GM23338 (cell line): ENCODE measurements at regions not wholly inside any gene's neighbourhood (a gene's known extent, or its start where the extent isn't known, plus 50 kb on each side); places are given as distances from the start of the nearest gene placed in this dataset.

Experiments
- ATAC-seq: fragments of 200-7000 bp; cut with Tn5 transposase; 3 replicates; pipeline ENCODE4 v1.9.1; 2020
- DNase-seq: peaks from one replicate; pipeline ENCODE4 v3.0.0-alpha.2; 2015; ENCODE audit warnings: low spot score
- H2AFZ ChIP-seq: fragments of 200-600 bp; sonication (generic); 2 replicates; pipeline ENCODE4 v1.8.0; 2016; ENCODE audit warnings: antibody characterized with exemption, mild to moderate bottlenecking, moderate library complexity
- H3F3A ChIP-seq: fragments of 200-600 bp; sonication (generic); replicated peaks from 2 replicates; pipeline ENCODE4 v1.8.0; 2017; ENCODE audit warnings: antibody characterized with exemption, mixed run types, low read depth
- H3K27ac ChIP-seq: fragments of 200-600 bp; sonication (generic); 2 replicates; pipeline ENCODE4 v1.6.1; 2016; ENCODE audit warnings: low read depth
- H3K27me3 ChIP-seq: fragments of 200-600 bp; sonication (generic); 2 replicates; pipeline ENCODE4 v1.8.0; 2016; ENCODE audit warnings: mild to moderate bottlenecking, mixed run types, moderate library complexity; ENCODE audit not compliant: insufficient read depth
- H3K36me3 ChIP-seq: fragments of 200-600 bp; sonication (generic); 2 replicates; pipeline ENCODE4 v1.8.0; 2016; ENCODE audit warnings: mild to moderate bottlenecking; ENCODE audit not compliant: insufficient read depth
- H3K4me1 ChIP-seq: fragments of 200-600 bp; sonication (generic); 2 replicates; pipeline ENCODE4 v1.8.0; 2016; ENCODE audit warnings: mild to moderate bottlenecking, moderate library complexity; ENCODE audit not compliant: insufficient read depth
- H3K4me2 ChIP-seq: fragments of 200-600 bp; sonication (generic); 2 replicates; pipeline ENCODE4 v1.7.1; 2017; ENCODE audit warnings: mixed run types
- H3K4me3 ChIP-seq: fragments of 200-600 bp; sonication (generic); 2 replicates; pipeline ENCODE4 v1.6.1; 2016; ENCODE audit warnings: mixed run types
- H3K79me2 ChIP-seq: fragments of 200-600 bp; sonication (generic); replicated peaks from 2 replicates; pipeline ENCODE4 v1.8.0; 2017; ENCODE audit warnings: mild to moderate bottlenecking; ENCODE audit not compliant: insufficient read depth
- H3K9me2 ChIP-seq: fragments of 200-600 bp; sonication (generic); 2 replicates; pipeline ENCODE4 v1.8.0; 2017; ENCODE audit not compliant: insufficient read depth
- H4K20me1 ChIP-seq: fragments of 200-600 bp; sonication (generic); replicated peaks from 2 replicates; pipeline ENCODE4 v1.8.0; 2017; ENCODE audit warnings: mild to moderate bottlenecking; ENCODE audit not compliant: insufficient read depth
- H3K27ac Mint-ChIP-seq: 2 replicates; pipeline ENCODE4 v1.8.0; 2020; ENCODE audit warnings: inconsistent platforms, mild to moderate bottlenecking, moderate library complexity, mixed read lengths
- H3K27me3 Mint-ChIP-seq: 3 replicates; pipeline ENCODE4 v1.8.0; 2022; ENCODE audit warnings: low read depth, mild to moderate bottlenecking, moderate library complexity, mixed read lengths, inconsistent platforms; ENCODE audit not compliant: insufficient read depth, poor library complexity
- H3K36me3 Mint-ChIP-seq: 3 replicates; pipeline ENCODE4 v1.8.0; 2021; ENCODE audit warnings: low read depth, mild to moderate bottlenecking, inconsistent platforms, moderate library complexity, mixed read lengths
- H3K4me1 Mint-ChIP-seq: 3 replicates; pipeline ENCODE4 v1.8.0; 2020; ENCODE audit warnings: mild to moderate bottlenecking, inconsistent platforms, mixed read lengths
- H3K4me3 Mint-ChIP-seq: 3 replicates; pipeline ENCODE4 v1.8.0; 2021; ENCODE audit warnings: moderate library complexity, mild to moderate bottlenecking, inconsistent platforms, mixed read lengths
- H3K9me3 Mint-ChIP-seq: 3 replicates; pipeline ENCODE4 v1.8.0; 2020; ENCODE audit warnings: moderate library complexity, mild to moderate bottlenecking, inconsistent platforms, mixed read lengths
- CREB1 ChIP-seq: fragments of 250-450 bp; sonication (Bioruptor Pico); IDR thresholded peaks from 2 replicates; pipeline ENCODE4 v1.5.0; 2020; ENCODE audit warnings: low read depth, mild to moderate bottlenecking, moderate library complexity
- CTCF ChIP-seq, 2 experiments: fragments of 200-600 bp in 1 of 2; sonication (generic) in 1 of 2; conservative IDR thresholded peaks; 2 replicates each; pipeline versions ENCODE4 v1.5.1 to v1.6.1; 2016 to 2017; ENCODE audit warnings: antibody characterized with exemption in 2 of 2, low read depth in 2 of 2, mild to moderate bottlenecking in 2 of 2, moderate library complexity in 1 of 2
- ETS1 ChIP-seq: IDR thresholded peaks from 2 replicates; pipeline ENCODE4 v1.6.1; 2016; ENCODE audit warnings: antibody characterized with exemption
- EZH2 ChIP-seq: fragments of 200-600 bp; sonication (generic); IDR thresholded peaks from one replicate; pipeline ENCODE4 v1.8.0; 2017; ENCODE audit warnings: antibody characterized with exemption, mild to moderate bottlenecking, low read depth; ENCODE audit not compliant: unreplicated experiment
- EZH2phosphoT487 ChIP-seq: fragments of 200-600 bp; sonication (generic); IDR thresholded peaks from one replicate; pipeline ENCODE4 v1.8.1; 2018; ENCODE audit warnings: antibody characterized with exemption; ENCODE audit not compliant: unreplicated experiment
- JUNB ChIP-seq: IDR thresholded peaks from one replicate; pipeline ENCODE4 v1.6.1; 2016; ENCODE audit warnings: antibody characterized with exemption; ENCODE audit not compliant: unreplicated experiment
- NANOG ChIP-seq: IDR thresholded peaks from 2 replicates; pipeline ENCODE4 v1.6.1; 2016; ENCODE audit warnings: antibody characterized with exemption, borderline replicate concordance
- REST ChIP-seq: IDR thresholded peaks from one replicate; pipeline ENCODE4 v1.6.1; 2018; ENCODE audit warnings: antibody characterized with exemption; ENCODE audit not compliant: unreplicated experiment
- STAT1 ChIP-seq: IDR thresholded peaks from one replicate; pipeline ENCODE4 v1.6.1; 2016; ENCODE audit warnings: antibody characterized with exemption; ENCODE audit not compliant: unreplicated experiment
- ZNF114 ChIP-seq: fragments of 250-450 bp; sonication (Bioruptor Pico); IDR thresholded peaks from 2 replicates; pipeline ENCODE4 v1.5.0; 2020; ENCODE audit warnings: mild to moderate bottlenecking, moderate library complexity
- ZNF331 ChIP-seq: fragments of 250-450 bp; sonication (Bioruptor Pico); IDR thresholded peaks from 2 replicates; pipeline ENCODE4 v1.5.0; 2020; ENCODE audit warnings: low read depth, mild to moderate bottlenecking, moderate library complexity
- ZNF462 ChIP-seq: fragments of 250-450 bp; sonication (Bioruptor Pico); IDR thresholded peaks from 2 replicates; pipeline ENCODE4 v1.5.0; 2020; ENCODE audit warnings: mild to moderate bottlenecking, moderate library complexity

- no peak for TF ChIP-seq ZNF114 (CRISPR knock-in tag)
- no peak for TF ChIP-seq REST
Observed at GRCh38 chrX:121496966-121497365, 449.6 kb downstream of the GLUD2 start (continued).

GRCh38 chrX:121504153-121504552, 456.7 kb downstream of the GLUD2 start:
- H3K4me1 ChIP-seq: no peaks in the 10 kb centered on the region

More at GRCh38 chrX:121504153-121504552, 456.7 kb downstream of the GLUD2 start:
- no peak overlapping the region for H3K27ac ChIP-seq
- no peak overlapping the region for H3K4me3 Mint-ChIP-seq
- H3K36me3 ChIP-seq: no peaks in the 10 kb centered on the region
- H3K79me2 ChIP-seq: no peaks in the 10 kb centered on the region
- H4K20me1 ChIP-seq: no peaks in the 10 kb centered on the region
- TF ChIP-seq STAT1 (no peak), ZNF462 (CRISPR knock-in tag) (no peak), EZH2phosphoT487 (no peak), CTCF (conservative IDR thresholded peaks at IDR 0.05; ENCODE audit: low read depth in 2 of 2) (no peak), NANOG (no peak), ETS1 (no peak), EZH2 (no peak), CREB1 (CRISPR knock-in tag) (no peak), JUNB (no peak), ZNF114 (CRISPR knock-in tag) (no peak), ZNF331 (CRISPR knock-in tag) (no peak)
- no peak overlapping the region for H2AFZ ChIP-seq
- no peaks in the 10 kb centered on the region for H3K27me3 ChIP-seq
- no peak overlapping the region for H3K4me3 ChIP-seq
- H3K4me1 Mint-ChIP-seq: no peaks in the 10 kb centered on the region; the same call in 2 of the 3 replicates
- no peaks in the 10 kb centered on the region for H3F3A ChIP-seq
- H3K27me3 Mint-ChIP-seq: no peaks in the 10 kb centered on the region
- H3K4me2 ChIP-seq: no peak overlapping the region
- H3K9me2 ChIP-seq: no peaks in the 10 kb centered on the region
- H3K9me3 Mint-ChIP-seq: no peaks in the 10 kb centered on the region
- DNase-seq (peak; percentile 0), ATAC-seq (no peak)
- no peak overlapping the region for H3K27ac Mint-ChIP-seq
- no peaks in the 10 kb centered on the region for H3K36me3 Mint-ChIP-seq
